ENCODE measurements at regions not wholly inside any gene's neighbourhood (a gene's known extent, or its start where the extent isn't known, plus 50 kb on each side); places are given as distances from the start of the nearest gene placed in this dataset.

DNA sequence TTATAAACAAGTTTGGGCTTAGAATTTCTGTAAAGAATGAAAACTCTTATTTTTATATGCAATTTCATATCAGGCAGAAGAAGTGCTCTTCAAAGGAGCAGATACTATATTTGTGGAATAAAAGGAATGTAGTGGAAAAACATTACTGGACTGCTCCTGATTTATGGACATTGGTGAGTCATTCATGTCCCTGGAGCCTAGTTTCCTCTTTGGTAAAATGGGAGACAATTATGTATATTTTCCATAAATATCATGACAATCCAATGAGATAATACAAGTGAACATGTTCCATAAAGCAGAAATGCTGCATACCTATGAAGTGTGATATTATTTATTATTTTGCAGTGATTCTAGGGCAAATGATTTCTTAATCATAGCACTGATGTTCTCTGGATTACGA lies 445.8 kb upstream of the CITED2 start:
- no peak for TF ChIP-seq CTCF (IDR thresholded peaks at IDR 0.05; ENCODE audit: control insufficient read depth, extremely low read depth, insufficient read depth)
- no peak overlapping the region for H3K4me3 ChIP-seq (ENCODE audit: low read depth, low read length)
- DNase-seq (ENCODE audit: low read depth), result no peak

DNA sequence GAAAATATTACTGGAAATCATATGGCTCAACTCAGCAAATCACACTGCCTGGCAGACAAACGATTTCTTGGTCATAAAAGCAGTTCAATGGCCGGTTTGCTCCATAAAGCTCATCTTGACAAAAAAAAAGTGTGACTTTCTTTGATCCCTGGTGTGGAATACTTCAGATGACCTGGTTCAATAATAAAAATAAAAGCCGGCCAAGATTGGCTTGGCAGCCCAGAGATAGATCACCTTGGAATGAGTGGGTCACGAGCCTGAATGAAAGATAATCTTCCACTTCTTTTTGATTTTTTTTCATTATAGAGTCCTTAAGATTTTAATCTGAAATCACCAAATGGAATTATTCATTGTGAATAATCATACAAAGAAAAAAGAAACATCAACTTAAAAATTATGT lies 445.3 kb upstream of the CITED2 start:
- no peak overlapping the region for H3K4me3 ChIP-seq (ENCODE audit: low read depth, low read length)
- no peak for TF ChIP-seq CTCF (IDR thresholded peaks at IDR 0.05; ENCODE audit: control insufficient read depth, extremely low read depth, insufficient read depth)
- no peak for DNase-seq (ENCODE audit: low read depth)

DNA sequence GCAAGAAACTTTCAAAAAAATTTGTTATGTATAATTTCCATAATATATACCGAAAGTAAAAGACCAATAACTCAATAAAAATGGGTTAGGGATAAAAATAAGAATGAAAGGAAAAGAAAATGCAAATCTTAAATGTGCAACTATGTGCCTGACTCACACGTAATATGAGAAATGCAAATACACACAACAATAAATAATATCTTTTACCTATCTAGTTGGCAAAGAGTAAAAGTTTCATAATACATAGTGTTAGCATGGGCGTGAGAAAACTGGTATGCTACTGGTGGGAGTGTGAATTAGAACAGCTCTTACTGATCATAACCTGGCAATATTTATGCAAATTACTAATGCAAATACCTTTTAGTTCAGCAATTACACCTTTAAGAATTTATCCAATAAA lies 438.5 kb upstream of the CITED2 start:
- no peak overlapping the region for H3K4me3 ChIP-seq (ENCODE audit: low read depth, low read length)
- no peak for DNase-seq (ENCODE audit: low read depth)
- no peak for TF ChIP-seq CTCF (IDR thresholded peaks at IDR 0.05; ENCODE audit: control insufficient read depth, extremely low read depth, insufficient read depth)

- no peak for TF ChIP-seq CTCF (IDR thresholded peaks at IDR 0.05; ENCODE audit: control insufficient read depth, extremely low read depth, insufficient read depth)
- DNase-seq (ENCODE audit: low read depth), result no peak
- H3K4me3 ChIP-seq (ENCODE audit: low read depth, low read length), result no peak overlapping the region
These were observed 427.3 kb upstream of the CITED2 start for GRCh38 chr6:139801571-139802321.

DNA sequence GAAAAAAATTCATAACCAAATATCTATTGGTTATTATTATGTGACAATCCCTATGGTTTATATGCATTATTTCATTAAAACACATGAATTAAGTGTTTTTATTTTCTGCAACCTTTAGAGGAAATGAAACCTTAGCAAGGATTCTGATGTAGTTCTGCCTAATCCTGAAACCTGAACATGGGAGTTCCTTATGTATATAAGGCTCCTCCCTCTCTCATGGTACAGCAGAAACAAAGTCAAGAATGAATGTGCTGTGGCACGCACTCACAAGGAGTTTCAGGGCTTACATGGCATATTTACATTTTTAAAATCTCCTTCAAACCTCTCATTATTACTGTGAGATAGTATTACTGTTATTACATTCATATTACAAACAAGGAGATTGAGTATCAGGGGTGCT lies 426.4 kb upstream of the CITED2 start:
- no peak for DNase-seq (ENCODE audit: low read depth)
- no peak overlapping the region for H3K4me3 ChIP-seq (ENCODE audit: low read depth, low read length)
- no peak for TF ChIP-seq CTCF (IDR thresholded peaks at IDR 0.05; ENCODE audit: control insufficient read depth, extremely low read depth, insufficient read depth)

DNA sequence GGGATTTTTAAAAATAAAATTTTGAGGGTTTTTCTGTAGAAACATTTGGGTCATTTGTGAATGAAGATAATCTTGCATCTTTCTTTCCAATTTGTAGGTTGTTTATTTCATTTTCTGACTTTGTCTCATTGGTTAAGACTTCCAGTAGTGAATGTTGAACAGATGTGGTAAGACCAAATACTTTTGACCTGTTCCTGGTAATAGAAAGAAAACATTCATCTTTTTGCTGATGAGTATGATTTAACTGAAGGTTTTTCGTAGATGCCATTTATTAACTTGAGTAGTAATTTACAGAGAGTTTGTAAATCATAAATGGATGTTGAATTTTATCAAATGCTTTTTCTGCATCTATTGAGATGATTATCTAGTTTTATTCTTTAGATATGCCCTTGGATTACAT lies 416.1 kb upstream of the CITED2 start:
- H3K4me3 ChIP-seq (ENCODE audit: low read depth, low read length), result no peak overlapping the region
- DNase-seq (ENCODE audit: low read depth), result no peak
- TF ChIP-seq CTCF (IDR thresholded peaks at IDR 0.05; ENCODE audit: control insufficient read depth, extremely low read depth, insufficient read depth), result no peak

- TF ChIP-seq CTCF (IDR thresholded peaks at IDR 0.05; ENCODE audit: control insufficient read depth, extremely low read depth, insufficient read depth), result no peak
- no peak overlapping the region for H3K4me3 ChIP-seq (ENCODE audit: low read depth, low read length)
- no peak for DNase-seq (ENCODE audit: low read depth)
These were observed 409.8 kb upstream of the CITED2 start for GRCh38 chr6:139784222-139784769.
